Stimulated activated CD4-positive, alpha-beta T cell treated with anti-CD3 and anti-CD28 coated beads, Interleukin-1b, Interleukin-23, amount 100 ng/mL, for 1 hour (primary cell): ENCODE measurements at regions not wholly inside any gene's neighbourhood (a gene's known extent, or its start where the extent isn't known, plus 50 kb on each side); places are given as distances from the start of the nearest gene placed in this dataset.

Experiments
- DNase-seq, 2 donors: peaks; one replicate each; pipeline ENCODE4 v3.0.0-alpha.2; 2020; ENCODE audit warnings: low read depth in 2 of 2

DNA sequence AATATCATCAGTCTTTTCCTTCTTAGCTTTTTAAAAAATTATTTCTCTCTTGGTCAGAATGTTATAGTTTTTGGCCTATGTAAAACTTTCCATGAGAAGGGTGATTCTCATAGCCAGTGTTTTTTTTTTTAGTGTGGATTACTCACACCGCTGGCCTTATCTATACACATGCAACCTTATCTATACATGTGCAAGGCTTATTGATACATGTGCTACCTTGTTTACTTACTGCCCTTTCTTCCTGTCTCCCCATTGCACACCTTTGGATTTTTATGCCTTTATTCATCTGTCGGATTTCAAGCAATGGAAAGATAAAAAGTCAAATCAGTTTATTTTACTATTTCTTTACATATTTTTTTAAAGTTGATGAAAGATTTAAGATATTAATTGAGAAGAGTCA is 660.0 kb upstream of the FZD8 start:
- DNase-seq: no peak

DNA sequence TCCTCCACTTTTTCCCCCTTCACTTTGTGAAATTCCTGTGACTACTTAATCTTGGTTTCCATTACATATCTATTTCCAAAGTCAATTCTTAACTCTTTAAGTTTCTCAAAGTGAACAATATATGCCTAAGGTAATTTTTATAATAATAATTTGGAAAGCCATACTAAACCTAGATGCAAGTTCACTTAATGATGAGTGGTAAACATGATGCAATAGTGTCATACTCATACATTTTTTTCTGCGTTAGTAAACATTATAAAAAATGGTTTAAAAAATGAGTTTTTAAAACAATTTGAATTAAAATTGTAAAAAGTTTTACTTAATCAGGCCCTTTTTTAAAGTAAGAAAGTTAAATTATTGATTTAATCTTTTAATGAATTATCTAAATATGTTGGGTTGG is 659.4 kb upstream of the FZD8 start:
- DNase-seq: no peak

GRCh38 chr10:36301139-36301538 is 659.0 kb upstream of the FZD8 start:
- no peak for DNase-seq

DNA sequence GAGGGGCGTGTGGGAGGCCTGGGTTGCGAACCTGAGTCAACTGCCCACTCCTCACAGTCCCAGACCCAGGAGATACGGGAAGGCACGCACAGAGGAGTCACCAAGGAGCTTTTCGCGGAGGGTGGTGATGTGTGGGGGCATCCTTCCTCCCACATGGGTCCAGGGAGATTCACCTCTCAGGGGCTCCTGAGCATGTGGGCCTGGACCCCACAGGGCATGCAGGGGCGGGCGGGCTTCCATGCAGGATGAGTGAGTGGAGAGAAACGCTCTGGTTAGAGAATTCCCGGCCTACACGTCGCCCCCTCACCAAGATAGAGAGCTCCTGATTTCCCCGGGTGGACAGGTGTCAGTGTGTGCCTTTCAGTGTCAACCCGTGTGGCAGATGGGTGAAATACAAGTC is 641.7 kb upstream of the FZD8 start:
- no peak for DNase-seq

DNA sequence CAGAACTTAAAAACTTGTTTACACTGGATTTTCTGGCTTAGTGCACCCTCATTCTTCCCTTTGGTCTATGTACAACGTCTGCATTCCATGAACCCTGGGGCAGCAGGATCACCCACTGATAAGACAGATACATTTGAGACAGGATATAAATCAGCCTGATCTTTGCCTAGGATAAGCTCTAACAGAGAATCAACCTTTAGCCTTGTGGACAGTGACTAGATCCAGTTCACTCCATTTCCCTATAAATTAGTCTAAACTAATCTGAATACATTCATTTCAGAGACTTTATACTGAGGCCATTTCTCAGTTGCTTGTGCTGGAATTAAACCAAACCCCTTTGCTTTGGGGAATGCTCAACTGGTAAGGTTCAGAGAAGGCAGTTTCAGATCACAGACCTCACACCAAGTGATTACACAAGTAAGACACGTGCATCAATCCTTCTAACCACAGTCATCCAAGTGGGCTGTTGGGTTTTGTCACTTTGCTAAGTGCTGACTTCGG is 639.8 kb upstream of the FZD8 start:
- no peak for DNase-seq

DNA sequence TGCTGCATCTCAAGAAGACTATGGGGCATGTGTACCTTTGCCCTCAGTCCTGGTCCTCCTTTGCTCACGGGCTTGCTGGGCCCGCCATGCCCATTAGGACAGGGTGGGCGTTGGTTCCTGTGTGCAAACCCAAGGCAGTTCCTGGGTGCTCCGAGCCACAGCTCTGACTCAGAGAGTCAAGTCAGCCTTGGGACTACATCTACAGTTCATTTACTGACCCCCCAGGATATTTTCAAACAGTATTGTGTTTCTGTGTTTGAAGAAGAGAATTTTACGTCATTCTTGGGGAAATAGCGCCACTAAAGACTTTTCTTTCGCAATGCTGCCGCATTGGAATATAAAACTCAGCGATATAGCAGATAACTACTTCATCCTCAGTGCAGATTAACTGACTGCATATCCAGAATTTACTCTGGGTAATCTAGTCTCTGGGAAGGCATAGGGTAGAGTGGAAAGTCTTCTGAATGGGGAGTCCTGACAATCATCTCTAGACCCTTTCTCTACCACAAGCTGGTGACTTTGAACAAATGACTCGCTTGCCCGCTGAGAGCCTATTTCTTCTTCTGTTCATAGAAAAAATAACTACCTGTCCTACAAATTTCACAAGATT is 638.9 kb upstream of the FZD8 start:
- no peak for DNase-seq

GRCh38 chr10:36280321-36280741 is 638.2 kb upstream of the FZD8 start:
- no peak for DNase-seq

DNA sequence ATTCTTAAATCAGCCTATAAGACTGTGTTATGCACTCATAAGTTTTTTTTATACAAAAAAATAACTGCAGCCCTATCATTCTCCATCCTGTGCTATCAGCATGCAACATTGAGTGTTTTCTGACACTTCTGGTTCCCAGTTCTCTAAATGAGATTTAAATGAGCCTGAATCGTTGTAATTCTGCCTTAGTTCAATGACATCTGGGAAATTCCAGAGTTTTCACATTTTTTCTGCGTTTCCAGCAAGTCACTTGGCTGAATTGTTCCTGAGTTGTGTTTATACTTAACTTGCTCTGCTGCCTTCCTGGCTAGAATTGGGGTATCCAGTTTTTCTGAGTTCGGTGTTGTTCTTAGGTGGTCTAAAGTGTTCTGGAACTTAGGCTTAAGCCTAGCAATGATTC is 636.1 kb upstream of the FZD8 start:
- DNase-seq: no peak

DNA sequence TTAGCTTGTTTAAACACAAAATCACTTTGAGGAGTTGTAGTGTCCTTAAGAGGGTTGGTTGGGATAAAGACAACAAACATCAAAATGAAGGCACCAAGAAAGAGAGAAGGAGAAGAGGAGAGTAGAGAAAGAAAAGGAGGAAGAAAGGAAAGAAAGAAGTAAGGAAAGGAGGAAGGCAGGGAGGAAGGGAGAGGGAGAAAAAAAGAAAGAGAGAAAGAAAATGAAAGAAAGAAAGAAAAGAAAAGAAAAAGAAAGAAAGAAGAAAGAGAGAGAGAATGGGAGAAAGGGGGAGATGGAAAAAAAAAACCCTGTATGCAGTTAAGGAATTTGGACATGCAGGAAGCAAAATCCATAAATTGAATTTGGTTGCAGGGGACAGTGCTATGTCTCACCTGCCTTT is 635.4 kb upstream of the FZD8 start:
- DNase-seq: no peak

DNA sequence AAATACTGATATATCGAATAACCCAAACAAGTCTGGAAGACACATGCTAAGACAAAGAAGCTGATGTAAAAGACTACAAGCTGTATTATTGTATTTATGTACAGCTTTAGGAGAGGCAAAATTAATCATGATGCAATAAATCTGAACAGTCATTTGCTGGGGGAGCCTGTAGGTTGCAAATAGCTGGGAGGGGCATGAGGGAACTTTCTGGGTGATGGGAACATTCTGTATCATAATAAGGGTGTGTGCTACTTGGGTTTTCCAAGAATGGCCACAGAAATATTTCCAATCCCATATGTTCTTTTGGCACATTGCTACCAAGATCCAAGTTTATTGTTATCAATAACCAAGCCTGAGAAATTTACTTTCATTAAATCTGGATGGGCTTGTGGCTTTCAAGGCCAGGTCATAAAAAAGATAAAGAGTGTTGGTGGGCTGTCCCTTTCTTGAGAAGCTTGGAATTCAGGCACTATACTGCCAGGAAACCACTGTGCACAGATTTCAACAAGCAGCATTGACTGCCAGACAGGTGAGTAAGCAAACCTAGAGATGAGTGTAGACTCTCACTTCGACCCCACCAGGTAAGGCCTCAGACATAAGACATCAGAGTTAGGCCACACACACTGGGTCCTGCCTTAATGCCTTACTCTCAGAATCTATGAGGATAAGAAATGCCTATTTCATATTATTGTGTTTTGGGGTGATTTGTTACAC is 629.7 kb upstream of the FZD8 start:
- no peak for DNase-seq

- no peak for DNase-seq
Measured at GRCh38 chr10:36269222-36269621, 627.1 kb upstream of the FZD8 start.

DNA sequence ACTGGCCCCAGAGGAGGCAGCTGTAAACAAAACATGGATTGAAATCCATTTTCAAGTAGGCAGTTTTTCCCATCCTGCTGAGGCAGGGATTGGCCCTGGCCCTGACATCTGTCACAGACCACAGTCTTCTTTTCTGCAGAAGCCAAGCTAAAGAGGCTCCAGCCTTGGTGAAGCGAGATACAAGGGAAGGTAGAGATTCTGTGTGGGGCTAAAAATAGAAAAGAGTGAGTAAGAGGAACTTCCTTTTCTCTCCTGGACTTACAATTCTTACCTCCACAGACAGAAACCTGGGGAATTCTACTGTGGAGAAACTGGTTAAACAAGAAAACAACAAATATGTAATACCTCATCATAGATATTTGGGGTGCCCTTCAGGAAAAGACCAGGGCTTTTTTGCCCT is 624.8 kb upstream of the FZD8 start:
- DNase-seq: no peak

GRCh38 chr10:36265741-36266140 is 623.6 kb upstream of the FZD8 start:
- no peak for DNase-seq

DNA sequence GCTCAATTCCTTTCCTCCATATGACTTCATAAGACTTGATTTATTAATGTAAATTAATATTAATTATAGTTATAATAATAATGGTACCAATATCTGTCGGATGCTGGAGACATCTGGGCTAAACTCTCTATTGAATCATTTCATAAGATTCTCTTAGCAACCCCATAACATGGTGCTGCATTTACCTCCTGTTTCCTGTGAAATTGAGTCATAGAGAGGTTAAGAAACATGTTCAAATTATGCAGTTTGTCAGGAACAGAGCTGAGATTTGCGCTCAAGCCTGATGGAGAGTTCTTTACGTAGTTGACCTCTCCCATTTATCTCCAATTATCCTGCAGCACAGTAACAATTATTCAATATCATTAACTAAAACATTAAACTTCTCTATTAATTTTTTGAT is 621.8 kb upstream of the FZD8 start:
- no peak for DNase-seq

DNA sequence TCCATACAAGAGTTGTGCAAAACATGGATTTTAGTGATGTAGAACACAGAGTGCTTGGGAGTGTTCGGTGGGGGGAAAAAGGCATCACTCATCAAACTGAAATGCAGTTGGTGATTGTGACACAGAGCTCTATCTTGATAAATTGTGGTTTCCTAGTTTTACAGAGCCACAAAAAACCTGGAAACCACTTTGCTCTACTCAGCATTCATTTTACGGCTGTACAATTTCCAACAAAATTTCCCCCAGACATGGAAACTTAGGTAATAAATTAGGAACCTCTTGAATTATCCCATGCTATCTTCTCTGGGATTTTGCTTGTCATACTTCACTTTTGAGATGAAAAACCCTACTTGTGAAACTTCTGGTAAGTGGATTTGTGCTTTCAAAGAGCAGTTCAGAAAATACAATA is 614.9 kb upstream of the FZD8 start:
- no peak for DNase-seq

- no peak for DNase-seq
Measured at GRCh38 chr10:36256166-36256565, 614.1 kb upstream of the FZD8 start.

- no peak for DNase-seq
Measured at GRCh38 chr10:36254199-36254598, 612.1 kb upstream of the FZD8 start.

GRCh38 chr10:36253731-36254130 is 611.6 kb upstream of the FZD8 start:
- no peak for DNase-seq

- DNase-seq: no peak
Measured at GRCh38 chr10:36251068-36251467, 609.0 kb upstream of the FZD8 start.

- DNase-seq: no peak
Measured at GRCh38 chr10:36248304-36248981, 606.3 kb upstream of the FZD8 start.

DNA sequence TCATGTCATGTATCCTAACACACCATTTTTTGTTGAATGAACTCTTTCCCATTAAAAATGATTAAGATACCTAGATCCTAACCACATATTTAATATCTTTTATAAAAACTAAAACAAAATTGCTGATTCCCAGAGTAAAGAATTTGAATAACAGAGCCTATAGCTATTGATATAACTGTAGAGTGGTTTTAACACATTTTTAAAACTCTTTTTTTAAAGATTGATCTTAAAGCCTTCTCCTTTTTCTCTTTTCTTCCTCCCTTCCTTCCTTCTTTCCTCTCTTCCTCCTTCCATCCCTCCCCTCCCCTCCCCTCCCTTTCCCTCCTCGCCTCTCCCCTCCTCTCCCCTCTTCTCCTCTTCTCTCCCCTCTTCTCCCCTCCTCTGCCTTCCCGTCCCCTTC is 605.4 kb upstream of the FZD8 start:
- DNase-seq: no peak

DNA sequence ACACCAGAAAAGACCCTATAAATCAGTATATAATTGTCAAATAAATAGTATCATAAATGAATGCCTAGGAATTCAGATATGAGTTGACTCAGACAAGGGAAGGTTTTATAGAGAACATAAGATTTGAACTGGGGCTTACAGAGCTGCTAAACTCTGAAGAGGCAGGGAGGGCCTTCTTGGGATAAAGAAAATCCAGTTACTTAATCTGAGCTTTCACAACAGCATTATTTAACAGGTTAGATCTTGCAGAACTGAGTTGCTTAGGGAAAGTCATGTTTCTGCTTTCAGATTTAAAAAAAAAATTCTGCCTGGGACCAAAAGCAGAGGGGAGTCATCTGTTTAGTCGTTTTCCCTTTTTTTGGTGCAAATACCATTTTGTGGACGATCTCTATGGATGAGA is 594.8 kb upstream of the FZD8 start:
- no peak for DNase-seq

DNA sequence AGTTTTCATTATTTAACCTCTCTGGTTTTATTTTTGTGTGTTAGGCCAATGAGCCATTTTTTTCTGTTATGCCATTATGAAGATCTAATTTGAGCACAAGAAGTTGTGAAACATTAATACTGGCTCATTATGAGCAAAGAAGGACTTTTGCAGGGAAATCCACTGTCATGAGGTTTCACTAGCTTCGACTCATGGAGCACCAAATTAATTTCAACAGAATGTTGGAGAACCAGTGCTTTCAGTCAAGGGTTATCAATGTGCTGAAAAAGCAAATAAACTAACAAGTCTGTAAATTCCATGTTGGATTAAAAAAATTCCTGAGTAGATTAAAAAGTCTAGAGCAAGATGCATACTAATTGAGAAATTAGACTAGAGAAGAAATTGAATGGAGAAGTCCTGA is 594.2 kb upstream of the FZD8 start:
- no peak for DNase-seq
